ENCODE measurements at regions not wholly inside any gene's neighbourhood (a gene's known extent, or its start where the extent isn't known, plus 50 kb on each side); places are given as distances from the start of the nearest gene placed in this dataset.

DNA sequence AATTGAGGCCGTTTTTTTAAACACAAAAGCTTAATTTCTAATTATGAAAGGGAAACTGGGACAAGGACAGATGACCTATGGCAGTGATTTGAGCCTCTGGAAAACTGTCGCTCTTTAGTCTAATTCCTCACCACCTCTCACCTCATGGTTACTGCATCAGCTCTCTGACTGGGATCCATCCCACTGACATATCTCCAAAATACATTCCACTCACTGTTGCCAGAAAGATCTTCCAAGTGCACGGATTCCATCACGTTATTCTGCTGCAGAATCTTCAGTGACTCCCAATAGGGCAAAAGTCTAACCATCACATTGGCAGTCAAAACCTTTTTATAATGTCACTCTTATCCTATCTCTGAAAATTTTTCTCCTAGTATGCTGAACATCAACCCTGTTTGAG lies 132.3 kb upstream of the MB21D2 start (continued):
- TF ChIP-seq ZIC2 (tag by site-specific recombination; IDR thresholded peaks at IDR 0.05) (no peak), SETDB1 (IDR thresholded peaks at IDR 0.05; ENCODE audit: insufficient read length, low read length) (no peak), ZNF560 (tag by site-specific recombination; IDR thresholded peaks at IDR 0.05; ENCODE audit: borderline replicate concordance) (no peak), ZNF561 (tag by site-specific recombination; IDR thresholded peaks at IDR 0.05; ENCODE audit: borderline replicate concordance) (no peak), ZNF530 (tag by site-specific recombination; IDR thresholded peaks at IDR 0.05; ENCODE audit: low read depth) (no peak), MZF1 (tag by site-specific recombination; IDR thresholded peaks at IDR 0.05; ENCODE audit: borderline replicate concordance) (no peak)
- TF ChIP-seq, protein P1, sequence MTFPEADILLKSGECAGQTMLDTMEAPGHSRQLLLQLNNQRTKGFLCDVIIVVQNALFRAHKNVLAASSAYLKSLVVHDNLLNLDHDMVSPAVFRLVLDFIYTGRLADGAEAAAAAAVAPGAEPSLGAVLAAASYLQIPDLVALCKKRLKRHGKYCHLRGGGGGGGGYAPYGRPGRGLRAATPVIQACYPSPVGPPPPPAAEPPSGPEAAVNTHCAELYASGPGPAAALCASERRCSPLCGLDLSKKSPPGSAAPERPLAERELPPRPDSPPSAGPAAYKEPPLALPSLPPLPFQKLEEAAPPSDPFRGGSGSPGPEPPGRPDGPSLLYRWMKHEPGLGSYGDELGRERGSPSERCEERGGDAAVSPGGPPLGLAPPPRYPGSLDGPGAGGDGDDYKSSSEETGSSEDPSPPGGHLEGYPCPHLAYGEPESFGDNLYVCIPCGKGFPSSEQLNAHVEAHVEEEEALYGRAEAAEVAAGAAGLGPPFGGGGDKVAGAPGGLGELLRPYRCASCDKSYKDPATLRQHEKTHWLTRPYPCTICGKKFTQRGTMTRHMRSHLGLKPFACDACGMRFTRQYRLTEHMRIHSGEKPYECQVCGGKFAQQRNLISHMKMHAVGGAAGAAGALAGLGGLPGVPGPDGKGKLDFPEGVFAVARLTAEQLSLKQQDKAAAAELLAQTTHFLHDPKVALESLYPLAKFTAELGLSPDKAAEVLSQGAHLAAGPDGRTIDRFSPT (tag by site-specific recombination; IDR thresholded peaks at IDR 0.05): no peak
- TF ChIP-seq, protein P2, sequence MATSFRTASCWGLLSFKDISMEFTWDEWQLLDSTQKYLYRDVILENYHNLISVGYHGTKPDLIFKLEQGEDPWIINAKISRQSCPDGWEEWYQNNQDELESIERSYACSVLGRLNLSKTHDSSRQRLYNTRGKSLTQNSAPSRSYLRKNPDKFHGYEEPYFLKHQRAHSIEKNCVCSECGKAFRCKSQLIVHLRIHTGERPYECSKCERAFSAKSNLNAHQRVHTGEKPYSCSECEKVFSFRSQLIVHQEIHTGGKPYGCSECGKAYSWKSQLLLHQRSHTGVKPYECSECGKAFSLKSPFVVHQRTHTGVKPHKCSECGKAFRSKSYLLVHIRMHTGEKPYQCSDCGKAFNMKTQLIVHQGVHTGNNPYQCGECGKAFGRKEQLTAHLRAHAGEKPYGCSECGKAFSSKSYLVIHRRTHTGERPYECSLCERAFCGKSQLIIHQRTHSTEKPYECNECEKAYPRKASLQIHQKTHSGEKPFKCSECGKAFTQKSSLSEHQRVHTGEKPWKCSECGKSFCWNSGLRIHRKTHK (tag by site-specific recombination; IDR thresholded peaks at IDR 0.05): no peak
- TF ChIP-seq, protein P3, sequence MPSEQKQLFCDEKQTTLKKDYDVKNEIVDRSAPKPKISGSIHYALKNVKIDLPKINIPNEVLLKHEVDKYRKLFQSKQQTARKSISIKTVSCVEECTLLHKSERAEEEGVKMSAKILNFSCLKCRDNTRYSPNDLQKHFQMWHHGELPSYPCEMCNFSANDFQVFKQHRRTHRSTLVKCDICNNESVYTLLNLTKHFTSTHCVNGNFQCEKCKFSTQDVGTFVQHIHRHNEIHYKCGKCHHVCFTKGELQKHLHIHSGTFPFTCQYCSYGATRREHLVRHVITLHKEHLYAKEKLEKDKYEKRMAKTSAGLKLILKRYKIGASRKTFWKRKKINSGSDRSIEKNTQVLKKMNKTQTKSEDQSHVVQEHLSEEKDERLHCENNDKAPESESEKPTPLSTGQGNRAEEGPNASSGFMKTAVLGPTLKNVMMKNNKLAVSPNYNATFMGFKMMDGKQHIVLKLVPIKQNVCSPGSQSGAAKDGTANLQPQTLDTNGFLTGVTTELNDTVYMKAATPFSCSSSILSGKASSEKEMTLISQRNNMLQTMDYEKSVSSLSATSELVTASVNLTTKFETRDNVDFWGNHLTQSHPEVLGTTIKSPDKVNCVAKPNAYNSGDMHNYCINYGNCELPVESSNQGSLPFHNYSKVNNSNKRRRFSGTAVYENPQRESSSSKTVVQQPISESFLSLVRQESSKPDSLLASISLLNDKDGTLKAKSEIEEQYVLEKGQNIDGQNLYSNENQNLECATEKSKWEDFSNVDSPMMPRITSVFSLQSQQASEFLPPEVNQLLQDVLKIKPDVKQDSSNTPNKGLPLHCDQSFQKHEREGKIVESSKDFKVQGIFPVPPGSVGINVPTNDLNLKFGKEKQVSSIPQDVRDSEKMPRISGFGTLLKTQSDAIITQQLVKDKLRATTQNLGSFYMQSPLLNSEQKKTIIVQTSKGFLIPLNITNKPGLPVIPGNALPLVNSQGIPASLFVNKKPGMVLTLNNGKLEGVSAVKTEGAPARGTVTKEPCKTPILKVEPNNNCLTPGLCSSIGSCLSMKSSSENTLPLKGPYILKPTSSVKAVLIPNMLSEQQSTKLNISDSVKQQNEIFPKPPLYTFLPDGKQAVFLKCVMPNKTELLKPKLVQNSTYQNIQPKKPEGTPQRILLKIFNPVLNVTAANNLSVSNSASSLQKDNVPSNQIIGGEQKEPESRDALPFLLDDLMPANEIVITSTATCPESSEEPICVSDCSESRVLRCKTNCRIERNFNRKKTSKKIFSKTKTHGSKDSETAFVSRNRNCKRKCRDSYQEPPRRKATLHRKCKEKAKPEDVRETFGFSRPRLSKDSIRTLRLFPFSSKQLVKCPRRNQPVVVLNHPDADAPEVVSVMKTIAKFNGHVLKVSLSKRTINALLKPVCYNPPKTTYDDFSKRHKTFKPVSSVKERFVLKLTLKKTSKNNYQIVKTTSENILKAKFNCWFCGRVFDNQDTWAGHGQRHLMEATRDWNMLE (tag by site-specific recombination; conservative IDR thresholded peaks at IDR 0.05; ENCODE audit: low read depth): no peak
- TF ChIP-seq, protein P4, sequence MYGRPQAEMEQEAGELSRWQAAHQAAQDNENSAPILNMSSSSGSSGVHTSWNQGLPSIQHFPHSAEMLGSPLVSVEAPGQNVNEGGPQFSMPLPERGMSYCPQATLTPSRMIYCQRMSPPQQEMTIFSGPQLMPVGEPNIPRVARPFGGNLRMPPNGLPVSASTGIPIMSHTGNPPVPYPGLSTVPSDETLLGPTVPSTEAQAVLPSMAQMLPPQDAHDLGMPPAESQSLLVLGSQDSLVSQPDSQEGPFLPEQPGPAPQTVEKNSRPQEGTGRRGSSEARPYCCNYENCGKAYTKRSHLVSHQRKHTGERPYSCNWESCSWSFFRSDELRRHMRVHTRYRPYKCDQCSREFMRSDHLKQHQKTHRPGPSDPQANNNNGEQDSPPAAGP (tag by site-specific recombination; IDR thresholded peaks at IDR 0.05): no peak

DNA sequence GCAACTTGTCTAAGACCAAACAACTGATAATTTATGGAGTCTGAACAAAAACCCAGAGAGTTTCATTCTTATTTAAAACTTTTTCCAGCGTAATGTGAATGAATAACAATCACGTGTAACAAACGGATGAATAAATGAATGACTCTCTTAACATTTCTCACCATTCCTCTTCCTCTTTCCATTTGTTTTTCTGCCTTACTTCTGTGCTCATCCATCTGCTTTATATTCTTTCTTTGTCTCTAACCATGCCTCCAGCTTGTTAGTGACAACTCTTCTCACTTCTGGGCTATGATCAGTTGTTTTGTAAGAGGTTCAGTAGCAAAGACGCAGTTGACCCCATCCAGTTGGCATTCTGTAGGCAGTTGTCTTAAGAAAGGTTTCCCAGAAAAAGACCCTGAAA lies 133.7 kb upstream of the MB21D2 start:
- peaks cover 5% of the 10 kb centered on the region; the same call in 1 of the 2 replicates for H3K4me1 ChIP-seq (ENCODE audit: control insufficient read depth, insufficient read depth, low read length)
- H3K27ac ChIP-seq (ENCODE audit: extremely low read depth, low read depth, low read length): no peak overlapping the region
- no peaks in the 10 kb centered on the region for H3K9me3 ChIP-seq (ENCODE audit: control insufficient read depth, insufficient read depth, low read depth, low read length)
- H3K36me3 ChIP-seq (ENCODE audit: control insufficient read depth in 2 of 2, insufficient read depth in 1 of 2, low read length in 2 of 2): no peaks in the 10 kb centered on the region
- CTCF ChIA-PET: no interaction called here
- no peak overlapping the region for H3K4me3 ChIP-seq (ENCODE audit: low read depth, low read length)
- POLR2A ChIA-PET: no interaction called here
- TF ChIP-seq, protein P2 (tag by site-specific recombination; IDR thresholded peaks at IDR 0.05): no peak
- no peak for TF ChIP-seq ZNF214 (tag by site-specific recombination; IDR thresholded peaks at IDR 0.05; ENCODE audit: borderline replicate concordance)
- no peak for TF ChIP-seq ZSCAN30 (tag by site-specific recombination; IDR thresholded peaks at IDR 0.05)
- TF ChIP-seq, protein P5, sequence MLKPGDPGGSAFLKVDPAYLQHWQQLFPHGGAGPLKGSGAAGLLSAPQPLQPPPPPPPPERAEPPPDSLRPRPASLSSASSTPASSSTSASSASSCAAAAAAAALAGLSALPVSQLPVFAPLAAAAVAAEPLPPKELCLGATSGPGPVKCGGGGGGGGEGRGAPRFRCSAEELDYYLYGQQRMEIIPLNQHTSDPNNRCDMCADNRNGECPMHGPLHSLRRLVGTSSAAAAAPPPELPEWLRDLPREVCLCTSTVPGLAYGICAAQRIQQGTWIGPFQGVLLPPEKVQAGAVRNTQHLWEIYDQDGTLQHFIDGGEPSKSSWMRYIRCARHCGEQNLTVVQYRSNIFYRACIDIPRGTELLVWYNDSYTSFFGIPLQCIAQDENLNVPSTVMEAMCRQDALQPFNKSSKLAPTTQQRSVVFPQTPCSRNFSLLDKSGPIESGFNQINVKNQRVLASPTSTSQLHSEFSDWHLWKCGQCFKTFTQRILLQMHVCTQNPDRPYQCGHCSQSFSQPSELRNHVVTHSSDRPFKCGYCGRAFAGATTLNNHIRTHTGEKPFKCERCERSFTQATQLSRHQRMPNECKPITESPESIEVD (tag by site-specific recombination; IDR thresholded peaks at IDR 0.05): no peak
- TF ChIP-seq ZNF157 (tag by site-specific recombination; IDR thresholded peaks at IDR 0.05): no peak
- no peak for TF ChIP-seq ZNF621 (tag by site-specific recombination; IDR thresholded peaks at IDR 0.05)
- no peak for TF ChIP-seq ZNF530 (tag by site-specific recombination; IDR thresholded peaks at IDR 0.05; ENCODE audit: low read depth)
- TF ChIP-seq, protein P6, sequence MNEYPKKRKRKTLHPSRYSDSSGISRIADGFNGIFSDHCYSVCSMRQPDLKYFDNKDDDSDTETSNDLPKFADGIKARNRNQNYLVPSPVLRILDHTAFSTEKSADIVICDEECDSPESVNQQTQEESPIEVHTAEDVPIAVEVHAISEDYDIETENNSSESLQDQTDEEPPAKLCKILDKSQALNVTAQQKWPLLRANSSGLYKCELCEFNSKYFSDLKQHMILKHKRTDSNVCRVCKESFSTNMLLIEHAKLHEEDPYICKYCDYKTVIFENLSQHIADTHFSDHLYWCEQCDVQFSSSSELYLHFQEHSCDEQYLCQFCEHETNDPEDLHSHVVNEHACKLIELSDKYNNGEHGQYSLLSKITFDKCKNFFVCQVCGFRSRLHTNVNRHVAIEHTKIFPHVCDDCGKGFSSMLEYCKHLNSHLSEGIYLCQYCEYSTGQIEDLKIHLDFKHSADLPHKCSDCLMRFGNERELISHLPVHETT (tag by site-specific recombination; IDR thresholded peaks at IDR 0.05): no peak
- no peak for TF ChIP-seq ZNF169 (tag by site-specific recombination; IDR thresholded peaks at IDR 0.05)
- TF ChIP-seq ZNF19 (tag by site-specific recombination; IDR thresholded peaks at IDR 0.05; ENCODE audit: low read depth): no peak
- TF ChIP-seq, protein P7, sequence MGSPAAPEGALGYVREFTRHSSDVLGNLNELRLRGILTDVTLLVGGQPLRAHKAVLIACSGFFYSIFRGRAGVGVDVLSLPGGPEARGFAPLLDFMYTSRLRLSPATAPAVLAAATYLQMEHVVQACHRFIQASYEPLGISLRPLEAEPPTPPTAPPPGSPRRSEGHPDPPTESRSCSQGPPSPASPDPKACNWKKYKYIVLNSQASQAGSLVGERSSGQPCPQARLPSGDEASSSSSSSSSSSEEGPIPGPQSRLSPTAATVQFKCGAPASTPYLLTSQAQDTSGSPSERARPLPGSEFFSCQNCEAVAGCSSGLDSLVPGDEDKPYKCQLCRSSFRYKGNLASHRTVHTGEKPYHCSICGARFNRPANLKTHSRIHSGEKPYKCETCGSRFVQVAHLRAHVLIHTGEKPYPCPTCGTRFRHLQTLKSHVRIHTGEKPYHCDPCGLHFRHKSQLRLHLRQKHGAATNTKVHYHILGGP (tag by site-specific recombination; IDR thresholded peaks at IDR 0.05): no peak
- TF ChIP-seq GLI4 (tag by site-specific recombination; IDR thresholded peaks at IDR 0.05): no peak
